ENCODE measurements at regions not wholly inside any gene's neighbourhood (a gene's known extent, or its start where the extent isn't known, plus 50 kb on each side); places are given as distances from the start of the nearest gene placed in this dataset.

DNA sequence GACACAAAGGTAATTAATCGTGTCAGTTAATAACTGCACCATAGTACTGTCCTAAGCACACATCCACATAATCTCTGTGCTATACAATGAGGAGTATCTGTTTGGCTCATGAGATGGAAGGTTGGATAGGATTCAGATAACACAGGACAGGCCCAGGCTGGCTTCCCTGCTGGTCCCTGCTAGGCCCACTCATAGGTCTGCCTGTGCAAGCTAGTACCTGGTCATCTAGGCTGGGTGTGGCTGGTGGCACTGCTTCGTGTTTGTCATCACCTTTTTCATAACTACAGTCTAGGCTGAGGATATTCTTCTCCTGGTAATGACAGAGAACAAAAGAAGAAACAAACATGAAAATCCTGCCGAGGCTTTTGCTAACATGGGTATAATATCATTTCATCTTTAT lies 392.8 kb downstream of the TRIB2 start:
- no peak for DNase-seq

DNA sequence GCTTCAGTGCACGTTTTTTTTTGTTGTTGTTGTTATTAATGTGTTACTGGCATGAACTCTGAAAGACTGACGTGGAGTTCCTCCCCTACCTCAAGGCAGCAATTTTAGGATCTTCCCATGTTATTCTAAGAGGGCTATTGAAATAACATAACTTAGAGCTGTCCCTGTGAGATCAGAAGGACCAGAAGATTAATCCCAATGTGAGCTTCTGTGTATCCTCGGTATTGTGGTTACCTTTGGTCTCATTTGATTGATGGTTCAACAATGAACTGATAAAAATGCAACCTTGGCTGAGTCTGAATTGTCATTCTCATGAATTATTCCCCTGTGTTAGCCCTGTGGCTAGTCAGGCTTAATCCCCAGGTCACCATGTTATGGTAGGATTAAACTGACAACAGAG lies 394.1 kb downstream of the TRIB2 start:
- no peak for DNase-seq

DNA sequence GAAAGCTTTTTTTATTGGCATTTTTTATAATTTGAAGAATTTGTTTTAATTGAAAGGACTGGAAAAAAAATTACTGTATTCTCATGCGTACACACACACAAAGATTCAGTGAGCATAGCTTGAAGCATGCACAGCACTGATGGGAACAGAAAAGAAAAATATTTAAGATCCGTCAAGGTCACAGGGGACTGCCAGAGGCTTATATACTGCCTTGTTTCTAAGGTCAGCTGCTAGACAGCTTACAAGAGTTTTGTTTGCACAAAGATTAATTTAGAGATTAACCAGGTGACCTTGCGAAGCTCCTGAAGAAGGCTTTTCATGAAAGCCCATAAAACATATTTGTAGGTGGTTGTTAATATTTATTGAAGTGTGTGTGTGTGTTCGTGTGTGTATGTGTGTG lies 396.3 kb downstream of the TRIB2 start:
- DNase-seq = no peak

DNA sequence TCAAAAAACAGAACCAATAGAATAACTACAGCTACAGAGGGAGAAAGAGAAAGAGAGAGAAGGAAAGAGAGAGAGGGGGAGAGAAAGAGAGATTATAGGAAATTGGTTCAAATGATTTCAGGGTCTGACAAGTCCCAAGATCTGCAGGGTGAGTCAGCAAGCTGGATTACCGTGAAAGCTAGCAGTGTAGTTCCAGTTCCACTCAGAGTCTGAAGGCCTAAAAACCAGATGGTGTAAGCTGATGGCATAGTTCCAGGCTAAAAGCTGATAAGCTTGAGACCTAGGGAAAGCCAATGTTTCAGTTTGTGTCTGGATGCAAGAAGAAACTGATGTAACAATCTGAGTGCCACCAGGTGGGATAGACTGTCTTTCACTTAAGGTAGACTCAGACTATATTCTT lies 397.7 kb downstream of the TRIB2 start:
- no peak for DNase-seq

DNA sequence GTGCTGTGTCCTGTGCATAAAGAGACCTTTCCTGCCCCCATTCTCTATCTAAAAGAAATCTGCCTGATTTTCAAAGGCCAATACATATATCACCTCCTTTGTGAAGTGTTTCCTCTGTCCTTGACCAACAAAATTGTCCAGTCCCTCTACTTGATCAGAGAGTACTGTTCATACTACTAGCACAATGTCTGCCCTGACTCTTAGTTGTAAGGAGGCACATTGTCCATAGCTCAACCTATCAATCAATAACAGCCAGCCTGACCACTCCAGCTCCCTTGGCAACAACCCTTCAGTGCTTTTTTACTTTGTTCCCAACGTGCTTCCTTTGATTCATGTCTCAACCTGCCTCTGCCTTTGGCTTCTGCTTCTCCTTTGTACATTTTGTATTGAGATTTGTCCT lies 398.9 kb downstream of the TRIB2 start:
- DNase-seq = no peak

DNA sequence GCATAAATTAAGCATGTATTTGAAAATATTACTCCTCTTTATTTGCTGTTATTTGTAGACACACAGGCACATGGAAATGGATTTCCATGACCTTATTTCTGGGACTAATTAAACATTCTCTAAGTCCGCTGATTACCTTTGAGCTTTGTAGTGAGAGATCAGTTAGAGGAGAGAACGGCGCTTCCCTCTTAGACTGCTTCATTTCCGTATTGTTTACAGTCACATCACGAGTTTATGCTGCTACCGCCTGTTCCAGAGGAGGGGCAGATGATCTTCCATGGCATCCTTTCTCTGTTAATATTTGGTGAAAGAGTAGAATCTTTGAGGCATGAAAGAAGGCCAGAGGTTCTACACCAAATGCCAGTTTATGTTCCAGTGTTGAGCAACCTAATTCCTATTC lies 404.4 kb downstream of the TRIB2 start:
- no peak for DNase-seq

DNA sequence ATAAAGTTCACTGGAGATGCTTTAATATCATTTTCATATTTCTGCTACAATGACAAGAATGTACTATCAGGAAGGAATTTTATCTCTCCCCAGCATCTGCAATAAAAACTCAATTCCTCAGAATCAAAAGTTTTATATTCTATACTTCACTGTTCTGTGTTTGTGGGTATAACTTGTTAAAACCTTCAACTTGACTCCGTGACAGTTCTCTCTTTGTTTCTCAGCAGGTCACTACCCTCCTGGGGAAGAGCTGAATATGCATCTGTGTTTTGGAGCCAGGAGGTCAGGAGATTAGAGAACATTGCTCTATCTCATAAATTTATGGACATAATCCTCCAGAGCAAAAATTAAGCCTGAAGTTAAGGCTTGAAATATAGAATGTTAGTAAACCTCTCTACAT lies 411.4 kb downstream of the TRIB2 start:
- no peak for DNase-seq

DNA sequence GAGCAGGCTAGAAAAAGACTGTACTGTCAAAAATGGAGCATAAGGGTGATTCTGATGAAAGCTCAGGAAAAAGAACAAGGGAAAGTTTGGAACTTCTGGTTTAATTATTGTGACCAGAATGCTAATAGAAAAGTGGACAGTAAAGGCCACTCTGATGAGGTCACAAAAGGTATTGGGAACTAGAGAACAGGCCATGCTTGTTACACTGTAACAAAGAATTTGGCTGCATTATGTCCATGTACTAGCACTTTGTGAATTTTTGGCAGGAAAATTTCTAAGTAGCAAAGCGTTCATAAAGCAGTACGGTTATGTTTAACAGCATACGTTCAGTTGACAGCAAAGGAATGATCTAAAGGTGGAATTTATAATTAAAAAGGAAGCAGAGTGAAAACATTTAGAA lies 418.6 kb downstream of the TRIB2 start:
- DNase-seq = no peak

DNA sequence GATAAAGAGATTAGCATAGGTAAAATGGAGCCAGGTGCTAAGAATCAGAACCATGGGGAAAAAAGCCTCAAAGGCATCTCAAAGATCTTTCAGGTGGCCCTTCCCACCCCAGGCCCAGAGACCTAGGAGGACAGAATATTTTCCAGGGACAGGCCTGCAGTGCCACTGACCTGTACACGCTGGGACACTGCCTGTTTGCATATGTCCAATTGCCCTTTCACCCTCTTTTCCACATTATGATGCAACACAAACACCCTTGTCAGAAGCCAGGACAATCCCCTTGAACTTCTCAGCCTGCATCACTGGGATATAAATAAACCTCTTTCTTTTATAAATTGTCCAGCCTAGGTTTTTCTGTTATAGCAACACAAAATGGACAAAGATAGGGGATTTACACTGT lies 419.1 kb downstream of the TRIB2 start:
- DNase-seq = no peak

DNA sequence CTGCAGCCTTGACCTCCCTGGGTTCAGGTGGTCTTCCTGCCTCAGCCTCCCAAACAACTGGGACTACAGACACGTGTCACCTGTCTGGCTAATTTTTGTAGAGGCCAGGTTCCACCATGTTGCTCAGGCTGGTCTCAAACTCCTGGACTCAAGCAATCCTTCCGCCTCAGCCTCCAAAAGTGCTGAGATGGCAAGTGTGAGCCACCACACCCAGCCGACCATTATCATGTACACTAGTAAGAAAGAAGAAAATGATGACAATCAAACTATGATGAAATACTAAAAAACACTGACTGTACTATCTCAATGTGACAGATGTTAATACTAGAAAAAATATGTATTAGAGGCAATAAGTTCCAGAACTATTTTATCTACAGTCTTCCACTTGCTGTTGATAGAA lies 420.9 kb downstream of the TRIB2 start:
- no peak for DNase-seq

DNA sequence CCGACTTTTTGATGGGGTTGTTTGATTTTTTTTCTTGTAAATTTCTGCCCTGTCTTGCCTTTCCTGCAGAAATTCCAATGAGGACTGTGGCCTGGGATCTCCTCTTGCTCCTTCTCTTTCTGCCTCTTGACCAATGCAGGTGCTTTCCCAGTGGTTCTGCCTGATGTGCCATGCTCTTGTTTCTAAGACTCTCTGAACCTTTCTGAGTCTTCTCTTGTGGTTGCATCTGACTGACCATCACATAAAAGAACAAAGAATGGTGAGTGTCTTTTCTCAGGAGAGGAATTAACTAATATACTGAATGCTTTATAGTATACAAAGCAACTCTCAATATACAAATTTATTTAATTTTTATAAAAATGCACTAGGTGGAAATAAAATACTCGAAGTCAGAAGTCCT lies 424.6 kb downstream of the TRIB2 start:
- no peak for DNase-seq

DNA sequence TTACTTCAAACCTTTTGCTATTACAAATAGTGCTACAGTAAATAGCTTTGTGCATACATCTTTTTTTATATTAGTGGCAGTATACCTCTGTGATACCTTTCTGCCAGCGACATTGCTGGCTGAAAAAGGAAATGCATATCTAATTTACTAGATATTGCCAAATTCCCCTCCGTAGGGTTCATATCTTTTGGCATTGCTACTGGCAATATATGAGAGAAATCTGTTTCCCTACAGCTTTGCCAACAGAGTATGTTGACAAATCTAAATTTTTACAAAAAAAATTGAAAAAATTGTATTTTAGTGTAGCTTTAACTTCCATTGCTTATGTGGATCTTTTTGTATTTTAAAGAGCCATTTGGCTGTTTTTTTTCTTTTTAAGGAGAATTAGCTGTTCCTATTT lies 426.7 kb downstream of the TRIB2 start:
- no peak for DNase-seq

DNA sequence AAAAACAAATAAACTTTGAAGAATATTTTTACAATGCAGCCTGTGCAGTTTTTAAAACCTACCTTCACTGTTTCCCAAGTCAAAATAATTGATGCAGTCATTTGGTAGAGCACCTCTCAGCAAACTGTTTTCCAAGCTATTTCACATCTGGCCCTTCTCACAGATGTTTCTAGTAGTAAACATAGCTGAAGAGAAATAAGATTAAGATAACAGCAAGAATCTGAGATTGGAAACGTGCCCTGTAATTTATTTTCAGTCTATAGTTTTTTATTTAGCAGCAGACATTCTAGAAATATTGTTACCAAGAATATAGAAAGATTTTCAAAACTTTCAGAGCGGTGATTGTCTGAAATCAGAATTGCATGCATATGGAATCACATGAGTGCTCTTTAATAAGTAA lies 440.2 kb downstream of the TRIB2 start:
- no peak for DNase-seq

DNA sequence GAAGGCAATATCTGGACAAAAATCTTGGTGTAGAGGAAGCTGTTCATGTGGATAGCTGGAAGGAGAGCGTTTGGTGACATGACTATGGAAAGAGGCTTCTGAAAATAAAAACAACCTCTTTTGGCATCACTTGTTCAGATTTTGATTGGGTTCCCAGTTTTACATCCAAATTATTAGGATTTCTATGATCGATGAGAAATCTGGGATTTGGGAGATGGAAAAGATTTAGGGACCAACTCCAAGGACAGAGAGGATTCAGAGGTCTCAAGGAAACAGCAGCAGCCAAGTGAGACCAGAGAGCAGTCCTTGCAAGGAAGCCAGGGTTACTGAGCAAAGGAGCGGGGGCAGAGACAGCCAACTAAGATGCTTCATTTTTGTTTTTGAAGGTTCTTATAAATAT lies 441.7 kb downstream of the TRIB2 start:
- no peak for DNase-seq

DNA sequence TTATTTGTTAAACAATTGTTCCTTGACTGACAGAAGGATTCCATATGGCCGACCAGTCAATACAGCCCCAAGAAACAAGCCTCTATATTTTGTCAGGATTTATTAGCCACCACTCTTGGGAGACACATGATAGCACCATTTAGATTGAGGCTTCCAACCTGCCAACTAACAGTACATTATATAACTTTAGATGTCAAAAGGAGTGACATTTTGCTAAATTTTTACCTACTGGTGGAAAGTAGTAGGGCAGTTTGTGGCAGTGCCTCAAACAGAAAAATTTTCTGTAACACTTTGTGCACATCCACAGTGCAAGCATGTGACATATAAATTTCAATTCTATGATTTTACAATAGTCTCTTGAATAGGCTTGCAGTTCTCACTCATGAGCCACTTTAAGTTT lies 464.0 kb downstream of the TRIB2 start:
- DNase-seq = no peak

DNA sequence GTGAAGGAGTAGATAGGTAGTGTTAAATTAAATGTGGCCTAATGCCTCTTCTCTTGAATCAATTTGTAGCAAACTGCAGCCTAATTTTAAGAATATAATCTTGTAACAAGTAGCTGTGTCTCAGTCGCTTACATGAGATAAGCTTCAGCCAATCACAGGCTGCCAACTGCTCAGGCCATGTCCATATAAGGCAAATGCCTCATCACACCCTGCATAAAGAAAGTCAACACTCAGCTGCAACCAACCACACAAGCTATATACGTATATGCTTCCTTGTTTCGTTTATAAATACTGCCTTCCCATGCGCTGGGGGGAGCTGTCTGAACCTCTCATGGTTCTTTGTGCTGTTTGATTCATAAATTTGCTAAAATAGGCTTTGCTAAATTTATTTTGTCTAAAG lies 476.3 kb downstream of the TRIB2 start:
- DNase-seq = no peak

DNA sequence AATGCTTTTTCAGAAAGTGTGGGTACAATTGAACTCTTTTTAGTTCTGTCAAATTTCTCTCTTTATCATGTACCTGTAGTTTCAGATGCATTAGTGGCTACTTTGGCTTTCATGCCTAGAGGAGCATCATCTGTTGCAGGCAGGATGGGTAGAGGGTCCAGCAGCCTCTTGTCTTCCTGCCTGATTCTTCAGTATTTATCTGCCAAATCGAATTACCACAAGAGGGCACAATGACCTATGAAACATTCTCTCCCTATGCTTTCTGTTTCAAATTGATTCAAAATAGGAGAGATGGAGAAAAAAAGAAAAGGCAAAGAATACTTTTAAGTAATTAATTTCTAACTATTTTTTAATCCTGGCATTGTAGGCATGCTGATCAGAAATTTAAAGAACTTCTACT lies 477.2 kb downstream of the TRIB2 start:
- DNase-seq = no peak

DNA sequence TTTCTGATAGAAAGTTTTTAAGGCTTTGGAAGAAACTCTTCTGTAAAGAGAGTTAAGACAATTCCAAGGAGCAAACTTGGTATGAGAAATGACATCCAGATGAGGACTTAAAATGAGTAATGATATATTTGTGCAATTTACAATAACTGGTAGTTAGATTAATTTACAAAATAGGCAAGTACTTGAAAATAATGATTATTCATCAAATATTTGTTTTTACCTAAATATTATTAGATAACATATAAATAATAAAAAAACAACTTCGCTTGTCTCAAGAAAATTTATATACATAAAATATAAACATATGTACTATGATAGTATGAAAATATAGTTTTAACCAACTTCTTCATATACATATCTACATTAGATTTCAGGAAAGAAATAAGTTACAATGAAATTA lies 478.5 kb downstream of the TRIB2 start:
- no peak for DNase-seq

DNA sequence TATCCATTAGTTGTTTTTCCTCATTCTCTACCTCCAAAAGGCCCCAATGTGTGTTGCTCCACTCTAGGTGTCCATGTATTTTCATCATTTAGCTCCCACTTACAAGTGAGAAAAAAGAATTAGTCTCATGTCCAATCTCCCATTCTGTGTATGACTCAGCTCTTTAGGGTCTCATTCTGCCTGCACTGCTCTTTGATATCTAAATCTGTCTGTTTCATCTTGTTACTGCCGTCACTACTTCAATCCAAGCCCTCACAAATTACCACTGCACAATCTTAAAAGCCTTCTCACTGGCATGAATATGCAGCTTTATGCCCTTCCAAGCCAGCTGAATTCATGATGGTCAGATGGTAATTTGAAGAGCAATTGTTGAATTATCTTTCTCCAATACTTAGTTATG lies 480.5 kb downstream of the TRIB2 start:
- DNase-seq = no peak

DNA sequence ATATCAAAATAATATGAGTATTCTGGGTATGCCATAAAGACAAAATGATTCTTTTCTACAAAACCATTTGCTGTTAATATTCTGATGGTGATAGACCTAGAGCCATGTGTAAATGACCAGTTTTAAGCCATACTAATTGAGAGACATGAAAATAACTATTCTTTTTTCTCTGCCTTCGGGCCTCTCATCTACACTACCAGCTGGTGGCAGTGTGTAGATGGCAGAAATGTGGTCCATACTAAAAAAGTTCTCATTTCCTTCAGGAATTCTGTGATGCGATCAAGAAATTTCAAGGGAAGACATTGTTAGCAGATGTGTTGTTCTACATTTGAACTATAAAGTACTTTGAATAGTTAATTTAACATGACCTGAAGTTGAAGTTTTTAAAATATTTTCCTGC lies 485.2 kb downstream of the TRIB2 start:
- DNase-seq = no peak

DNA sequence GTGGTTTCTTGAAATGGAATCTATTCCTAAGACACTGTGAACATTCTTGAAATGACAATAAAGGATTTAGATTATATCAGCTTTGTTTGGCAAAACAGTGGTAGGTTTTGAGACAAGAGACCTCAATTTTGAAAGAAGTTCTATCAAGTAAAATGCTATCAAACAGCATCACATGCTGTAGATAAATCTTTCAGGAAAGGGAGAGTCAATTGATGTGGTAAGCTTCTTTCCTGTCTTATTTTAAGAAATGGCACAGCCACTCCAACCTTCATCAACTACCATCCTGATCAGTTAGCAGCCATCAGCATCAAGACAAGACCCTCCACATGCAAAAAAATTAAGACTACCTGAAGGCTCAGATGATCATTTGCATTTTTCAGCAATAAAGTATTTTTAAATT lies 495.4 kb downstream of the TRIB2 start:
- no peak for DNase-seq

DNA sequence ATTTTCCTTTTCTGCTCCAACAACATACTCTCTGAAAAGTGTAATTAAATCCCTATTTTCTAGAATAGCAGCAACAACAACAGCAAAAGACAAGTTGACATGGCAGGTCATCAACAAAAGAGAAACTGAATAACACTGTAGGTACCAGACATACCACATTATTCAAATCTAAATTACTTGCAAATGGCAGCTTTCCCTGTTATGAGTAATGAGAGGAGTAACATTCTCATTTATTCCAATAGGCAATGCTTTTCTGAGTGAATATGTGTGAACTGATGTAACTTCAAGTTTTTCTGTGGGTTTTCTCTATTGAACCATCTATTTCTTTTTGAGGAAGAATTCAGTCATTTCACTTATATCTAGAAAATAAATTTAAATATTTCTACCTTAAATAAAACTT lies 501.5 kb downstream of the TRIB2 start:
- DNase-seq = no peak

DNA sequence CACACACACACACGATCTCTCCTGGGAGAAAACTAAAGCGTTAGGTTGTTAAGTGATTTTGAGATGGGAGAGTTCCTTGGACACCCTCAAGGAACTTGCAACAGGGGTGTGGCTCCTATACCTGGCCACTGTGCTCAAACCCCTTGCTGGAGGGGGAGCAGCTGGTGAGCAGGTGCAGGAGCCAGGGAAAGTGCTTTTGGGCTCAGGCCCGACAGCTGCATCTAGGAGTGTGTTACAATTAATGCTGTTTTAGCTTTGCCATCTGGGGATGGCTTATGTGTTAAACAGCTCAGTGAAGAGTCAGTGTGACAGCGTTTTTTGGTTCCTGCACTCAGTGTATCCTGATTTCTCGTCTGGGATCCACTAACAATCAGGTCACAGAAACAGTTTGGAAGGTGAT lies 510.8 kb downstream of the TRIB2 start:
- no peak for DNase-seq

DNA sequence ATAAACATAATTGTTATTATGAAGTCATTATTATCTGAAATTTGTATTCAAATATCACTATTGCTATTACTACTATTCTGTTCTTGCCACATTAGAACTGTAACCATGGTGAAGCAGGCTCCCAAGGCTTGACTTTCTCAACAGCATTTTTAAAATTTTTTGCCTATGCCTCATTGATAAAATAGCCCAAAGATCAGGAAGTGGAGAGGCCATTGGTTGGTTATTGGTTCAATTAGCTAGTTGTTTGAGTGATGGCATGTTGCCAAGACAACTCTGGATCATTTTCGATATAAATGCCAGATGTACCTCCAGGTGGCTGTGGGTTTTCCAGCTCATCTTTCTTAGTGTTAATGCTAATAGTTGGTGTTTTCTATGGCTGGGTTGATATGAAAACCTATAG lies 513.5 kb downstream of the TRIB2 start:
- no peak for DNase-seq

DNA sequence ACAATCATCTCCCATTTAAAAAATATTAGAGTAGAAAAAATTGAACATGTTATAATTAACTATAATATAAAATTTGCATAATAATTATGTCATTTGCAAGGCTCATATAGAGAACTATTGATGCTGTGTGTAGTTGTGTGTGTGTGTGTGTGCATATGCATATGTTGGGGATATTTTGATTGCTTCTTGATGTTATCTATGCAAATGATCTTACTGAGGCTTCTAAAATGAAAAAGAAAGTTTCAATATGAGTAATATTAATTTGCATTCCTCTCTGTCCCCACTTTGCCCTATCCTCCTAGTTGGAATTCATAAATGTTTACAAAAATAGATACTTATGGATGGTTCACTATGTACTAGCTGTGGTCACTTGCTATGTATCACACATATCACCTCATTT lies 523.3 kb downstream of the TRIB2 start:
- no peak for DNase-seq

DNA sequence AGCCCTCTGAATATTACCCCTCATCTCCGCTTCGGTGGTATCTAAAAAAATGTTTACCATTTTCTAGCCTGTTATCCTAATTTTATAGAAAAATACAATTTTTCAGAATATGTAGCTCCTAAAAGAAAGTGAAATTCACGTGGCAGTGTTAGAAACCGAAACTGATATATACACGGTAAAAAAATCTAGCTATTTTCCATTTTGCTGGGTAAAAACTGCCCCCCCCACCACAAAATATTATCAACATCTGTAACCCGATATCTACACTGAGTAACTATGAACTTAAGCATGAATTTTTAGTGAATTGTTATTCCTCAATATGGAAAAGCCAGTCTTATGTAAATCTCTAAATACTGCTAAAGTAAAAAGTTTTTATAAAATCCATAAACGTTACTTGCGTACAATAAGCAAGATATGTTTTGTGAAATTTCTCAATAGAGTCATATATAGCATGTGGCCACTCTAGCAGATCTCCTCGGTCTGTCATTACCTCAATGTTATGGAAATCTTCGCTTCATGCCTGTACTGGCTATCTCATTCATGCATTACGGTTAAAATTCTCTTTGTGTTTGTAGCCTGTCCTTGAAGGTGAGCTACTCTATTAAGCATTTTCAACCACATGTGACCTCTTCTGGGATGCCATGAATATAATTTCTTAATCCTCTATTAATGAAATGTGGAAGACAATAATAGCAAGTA lies 524.2 kb downstream of the TRIB2 start:
- no peak for DNase-seq
